Parathyroid adenoma (tissue), 2 donors: ENCODE measurements at regions not wholly inside any gene's neighbourhood (a gene's known extent, or its start where the extent isn't known, plus 50 kb on each side); places are given as distances from the start of the nearest gene placed in this dataset.

Source experiments
- H2AFZ ChIP-seq: fragments of 300-600 bp; sonication (generic); one replicate; pipeline ENCODE4 v1.7.0; 2017; ENCODE audit warnings: antibody characterized with exemption, mild to moderate bottlenecking
- H3K27ac ChIP-seq: fragments of 300-600 bp; sonication (generic); one replicate; pipeline ENCODE4 v1.7.0; 2017
- H3K27me3 ChIP-seq: fragments of 300-600 bp; sonication (generic); one replicate; pipeline ENCODE4 v1.7.0; 2017; ENCODE audit warnings: low read length; ENCODE audit not compliant: control insufficient read depth, insufficient read depth
- H3K36me3 ChIP-seq: fragments of 300-600 bp; sonication (generic); one replicate; pipeline ENCODE4 v1.7.0; 2017; ENCODE audit warnings: low read length; ENCODE audit not compliant: control insufficient read depth, insufficient read depth
- H3K4me1 ChIP-seq: fragments of 300-600 bp; sonication (generic); one replicate; pipeline ENCODE4 v1.7.0; 2017; ENCODE audit warnings: control low read depth
- H3K4me2 ChIP-seq: fragments of 300-600 bp; sonication (generic); one replicate; pipeline ENCODE4 v1.7.0; 2017; ENCODE audit warnings: low read length
- H3K4me3 ChIP-seq: fragments of 300-600 bp; sonication (generic); one replicate; pipeline ENCODE4 v1.7.0; 2017; ENCODE audit warnings: low read depth, low read length
- H3K79me2 ChIP-seq: fragments of 300-600 bp; sonication (generic); one replicate; pipeline ENCODE4 v1.7.0; 2017; ENCODE audit warnings: control low read depth
- H3K9ac ChIP-seq: fragments of 300-600 bp; sonication (generic); one replicate; pipeline ENCODE4 v1.7.0; 2017; ENCODE audit warnings: mild to moderate bottlenecking
- H3K9me3 ChIP-seq: fragments of 300-600 bp; sonication (generic); one replicate; pipeline ENCODE4 v1.7.0; 2017; ENCODE audit warnings: low read length; ENCODE audit not compliant: control insufficient read depth
- TF ChIP-seq, protein P1 (sequence below): fragments of 300-600 bp; sonication (generic); IDR thresholded peaks from one replicate; pipeline ENCODE4 v1.7.0; 2017; ENCODE audit warnings: antibody characterized with exemption, mild to moderate bottlenecking
- donor health status: primary hyperparathyroidism.

DNA sequence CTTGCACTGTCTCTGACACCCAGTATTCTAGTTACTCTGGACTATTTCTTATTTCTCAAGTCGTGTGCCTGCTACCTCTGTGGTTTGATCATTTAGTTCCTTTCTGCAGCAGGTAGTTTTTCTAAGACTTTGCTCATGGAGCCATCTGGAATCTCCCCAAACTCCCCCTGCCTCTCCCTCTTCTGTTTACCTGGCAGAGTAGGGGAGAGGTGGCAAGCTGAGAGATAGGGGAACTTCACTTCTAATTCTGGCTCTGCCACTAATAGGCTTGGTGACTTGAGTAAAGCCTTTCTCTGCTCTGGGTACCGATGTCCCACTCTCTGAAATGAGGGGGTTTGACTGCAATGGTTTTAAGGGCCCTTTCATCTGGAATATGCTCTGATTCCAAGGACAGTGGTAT lies 141.3 kb downstream of the CPEB2 start:
- Histone ChIP-seq H3K79me2 (peaks cover 34% of the 10 kb centered on the region), H3K4me2 (no peak overlapping the region), H3K27ac (peak overlapping the region; percentile 11), H3K4me3 (no peak overlapping the region), H3K9ac (no peak overlapping the region), H3K36me3 (no peaks in the 10 kb centered on the region), H3K27me3 (no peaks in the 10 kb centered on the region), H3K9me3 (no peaks in the 10 kb centered on the region), H3K4me1 (peaks cover 22% of the 10 kb centered on the region), H2AFZ (no peak overlapping the region)
- TF ChIP-seq, protein P1, sequence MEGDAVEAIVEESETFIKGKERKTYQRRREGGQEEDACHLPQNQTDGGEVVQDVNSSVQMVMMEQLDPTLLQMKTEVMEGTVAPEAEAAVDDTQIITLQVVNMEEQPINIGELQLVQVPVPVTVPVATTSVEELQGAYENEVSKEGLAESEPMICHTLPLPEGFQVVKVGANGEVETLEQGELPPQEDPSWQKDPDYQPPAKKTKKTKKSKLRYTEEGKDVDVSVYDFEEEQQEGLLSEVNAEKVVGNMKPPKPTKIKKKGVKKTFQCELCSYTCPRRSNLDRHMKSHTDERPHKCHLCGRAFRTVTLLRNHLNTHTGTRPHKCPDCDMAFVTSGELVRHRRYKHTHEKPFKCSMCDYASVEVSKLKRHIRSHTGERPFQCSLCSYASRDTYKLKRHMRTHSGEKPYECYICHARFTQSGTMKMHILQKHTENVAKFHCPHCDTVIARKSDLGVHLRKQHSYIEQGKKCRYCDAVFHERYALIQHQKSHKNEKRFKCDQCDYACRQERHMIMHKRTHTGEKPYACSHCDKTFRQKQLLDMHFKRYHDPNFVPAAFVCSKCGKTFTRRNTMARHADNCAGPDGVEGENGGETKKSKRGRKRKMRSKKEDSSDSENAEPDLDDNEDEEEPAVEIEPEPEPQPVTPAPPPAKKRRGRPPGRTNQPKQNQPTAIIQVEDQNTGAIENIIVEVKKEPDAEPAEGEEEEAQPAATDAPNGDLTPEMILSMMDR: no peak

DNA sequence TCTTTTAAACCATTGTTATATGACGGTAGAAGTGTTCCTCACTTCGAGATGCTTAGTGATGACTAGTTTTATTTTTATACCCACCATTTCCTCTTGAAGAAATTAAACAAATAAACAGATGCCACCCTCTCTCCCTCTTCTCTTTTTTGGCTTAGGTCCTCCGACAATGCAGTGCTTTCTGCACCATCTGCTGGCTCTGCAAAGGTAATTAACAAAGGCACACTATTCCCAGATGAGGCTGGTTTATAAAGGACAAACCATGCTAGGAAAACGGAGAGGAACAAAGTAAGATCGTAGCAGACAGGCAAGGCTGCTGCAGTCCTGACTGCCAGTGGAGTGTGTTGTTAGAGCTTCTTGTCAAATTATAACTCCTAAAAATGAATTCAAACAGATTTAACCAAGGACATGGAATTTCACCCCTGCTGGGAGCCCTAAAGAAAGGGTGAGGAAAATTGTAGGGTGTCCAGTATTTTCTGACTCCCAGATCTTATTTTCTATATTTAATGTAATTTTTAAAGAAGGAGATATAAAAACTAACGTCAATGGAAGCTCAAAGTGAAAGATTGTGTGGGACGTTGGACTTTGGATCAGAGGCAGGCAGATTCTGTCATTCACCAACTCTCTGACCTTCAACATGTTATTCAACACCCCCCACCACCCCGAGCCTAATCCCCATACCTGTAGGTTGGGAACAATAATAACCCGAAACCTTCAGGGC lies 142.1 kb downstream of the CPEB2 start:
- Histone ChIP-seq H3K9ac (no peak overlapping the region), H3K27ac (no peak overlapping the region)
- TF ChIP-seq, protein P1: no peak

DNA sequence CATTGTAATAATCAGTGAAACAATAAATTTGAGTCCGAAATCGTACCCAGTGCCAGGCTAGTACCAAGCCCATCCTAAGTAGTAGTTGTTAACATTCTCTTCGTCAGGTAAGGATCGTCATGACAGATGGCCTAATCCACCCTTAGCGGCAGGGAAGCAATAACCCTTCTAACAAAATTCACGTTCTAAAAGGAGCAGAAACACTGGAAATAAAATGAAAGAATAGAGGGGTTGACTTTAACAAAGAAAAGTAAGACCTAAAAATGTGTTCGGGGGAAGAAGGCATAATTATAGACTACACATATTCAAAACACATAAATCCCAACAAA lies 142.7 kb downstream of the CPEB2 start:
- TF ChIP-seq, protein P1: no peak
- peaks cover 34% of the 10 kb centered on the region for H3K79me2 ChIP-seq
- H3K27me3 ChIP-seq: no peaks in the 10 kb centered on the region
- no peaks in the 10 kb centered on the region for H3K9me3 ChIP-seq
- H3K4me2 ChIP-seq: no peak overlapping the region
- peaks cover 24% of the 10 kb centered on the region for H3K4me1 ChIP-seq
- no peak overlapping the region for H3K4me3 ChIP-seq
- H3K36me3 ChIP-seq: no peaks in the 10 kb centered on the region
- H3K9ac ChIP-seq: no peak overlapping the region
- no peak overlapping the region for H3K27ac ChIP-seq
- no peak overlapping the region for H2AFZ ChIP-seq

More for the DNA sequence above, 142.1 kb downstream of the CPEB2 start:
- Histone ChIP-seq H3K27me3 (no peaks in the 10 kb centered on the region), H3K4me1 (peaks cover 24% of the 10 kb centered on the region), H3K4me3 (no peak overlapping the region), H3K4me2 (no peak overlapping the region), H2AFZ (no peak overlapping the region), H3K9me3 (no peaks in the 10 kb centered on the region), H3K79me2 (peaks cover 34% of the 10 kb centered on the region), H3K36me3 (no peaks in the 10 kb centered on the region)

- no peaks in the 10 kb centered on the region for H3K27me3 ChIP-seq
- no peak overlapping the region for H3K27ac ChIP-seq
- H3K9ac ChIP-seq: no peak overlapping the region
- no peak overlapping the region for H3K4me2 ChIP-seq
- H3K4me3 ChIP-seq: no peak overlapping the region
- H3K9me3 ChIP-seq: no peaks in the 10 kb centered on the region
- H2AFZ ChIP-seq: no peak overlapping the region
- no peaks in the 10 kb centered on the region for H3K36me3 ChIP-seq
- peaks cover 34% of the 10 kb centered on the region for H3K79me2 ChIP-seq
- TF ChIP-seq, protein P1: no peak
- peaks cover 28% of the 10 kb centered on the region for H3K4me1 ChIP-seq
Measured at GRCh38 chr4:15145709-15146108, 143.4 kb downstream of the CPEB2 start.

- peaks cover 26% of the 10 kb centered on the region for H3K4me1 ChIP-seq
- no peak overlapping the region for H3K4me3 ChIP-seq
- H2AFZ ChIP-seq: no peak overlapping the region
- no peaks in the 10 kb centered on the region for H3K36me3 ChIP-seq
- H3K9ac ChIP-seq: no peak overlapping the region
- H3K27me3 ChIP-seq: no peaks in the 10 kb centered on the region
- H3K4me2 ChIP-seq: no peak overlapping the region
- no peak overlapping the region for H3K27ac ChIP-seq
- TF ChIP-seq, protein P1: no peak
- peaks cover 30% of the 10 kb centered on the region for H3K79me2 ChIP-seq
- H3K9me3 ChIP-seq: no peaks in the 10 kb centered on the region
Measured at GRCh38 chr4:15147714-15148113, 145.4 kb downstream of the CPEB2 start.
